GM13977 (cell line): ENCODE measurements at regions not wholly inside any gene's neighbourhood (a gene's known extent, or its start where the extent isn't known, plus 50 kb on each side); places are given as distances from the start of the nearest gene placed in this dataset.
"Not testable (repeated sequence)": the region's sequence is repeated elsewhere in the genome, so short reads cannot be mapped to it uniquely, and the experiment has no call there.

ENCODE experiments used
- DNase-seq: peaks from one replicate; pipeline ENCODE4 v3.0.0; 2012; ENCODE audit warnings: low spot score
- CTCF ChIP-seq: IDR thresholded peaks from 2 replicates; pipeline ENCODE4 v1.5.1; 2012; ENCODE audit warnings: mild to moderate bottlenecking, control low read depth; ENCODE audit not compliant: insufficient read depth; ENCODE audit errors: extremely low read depth, missing control alignments
- in situ Hi-C: fragments of 300-500 bp; cut with MboI; formaldehyde crosslinking; loops from one replicate; pipeline ENCODE4 v1.12.0; 2022; ENCODE audit warnings: low sequenced_read_pairs, low pct_unique_long_range_greater_than_20kb, mixed read lengths, inconsistent platforms; ENCODE audit not compliant: unreplicated experiment

GRCh38 chr2:125756431-125756830, 899.5 kb upstream of the GYPC start:
- no peak for TF ChIP-seq CTCF
- no peak for DNase-seq
- in situ Hi-C loops, result no loop called here

GRCh38 chr2:125796784-125797183, 859.2 kb upstream of the GYPC start:
- in situ Hi-C loops, result no loop called here
- no peak for TF ChIP-seq CTCF
- DNase-seq, result no peak

- in situ Hi-C loops, result no loop called here
- no peak for TF ChIP-seq CTCF
- DNase-seq, result no peak
Measured at GRCh38 chr2:125797192-125797591, 858.8 kb upstream of the GYPC start.

- no peak for DNase-seq
- in situ Hi-C loops, result no loop called here
- TF ChIP-seq CTCF, result no peak
Measured at GRCh38 chr2:125822746-125823145, 833.2 kb upstream of the GYPC start.

GRCh38 chr2:125825781-125826180, 830.2 kb upstream of the GYPC start:
- DNase-seq, in situ Hi-C loops: not testable (repeated sequence)

- no peak for DNase-seq
Measured at GRCh38 chr2:125837128-125837527, 818.8 kb upstream of the GYPC start.

GRCh38 chr2:125837611-125838010, 818.3 kb upstream of the GYPC start:
- TF ChIP-seq CTCF, result no peak
- no peak for DNase-seq
- in situ Hi-C loops, result no loop called here

More at GRCh38 chr2:125837128-125837527, 818.8 kb upstream of the GYPC start:
- no peak for TF ChIP-seq CTCF
- in situ Hi-C loops, result no loop called here
